ENCODE measurements at regions not wholly inside any gene's neighbourhood (a gene's known extent, or its start where the extent isn't known, plus 50 kb on each side); places are given as distances from the start of the nearest gene placed in this dataset.
A peak's percentile ranks its signal among the peaks of the same experiment; 100 is the strongest.

DNA sequence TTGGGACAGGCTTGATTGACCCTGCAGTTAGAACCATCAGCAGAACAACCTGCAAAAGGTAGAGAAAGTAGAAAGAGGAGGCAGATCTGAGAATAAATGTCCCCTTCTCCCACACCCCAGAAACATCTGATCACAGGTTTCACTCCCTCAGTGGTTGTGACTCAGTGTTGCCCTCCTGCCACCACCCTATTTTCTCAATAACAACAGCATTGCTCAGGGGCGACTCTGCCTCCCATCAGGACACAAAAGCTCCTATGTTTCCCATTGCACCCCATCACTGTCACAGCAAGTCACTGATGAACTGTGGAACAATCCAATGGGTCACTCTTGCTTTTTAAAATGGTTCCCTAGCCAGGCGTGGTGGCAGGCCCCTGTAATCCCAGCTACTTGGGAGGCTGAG, 110.2 kb downstream of the RASSF10 start (continued):
- TF ChIP-seq, protein P1, sequence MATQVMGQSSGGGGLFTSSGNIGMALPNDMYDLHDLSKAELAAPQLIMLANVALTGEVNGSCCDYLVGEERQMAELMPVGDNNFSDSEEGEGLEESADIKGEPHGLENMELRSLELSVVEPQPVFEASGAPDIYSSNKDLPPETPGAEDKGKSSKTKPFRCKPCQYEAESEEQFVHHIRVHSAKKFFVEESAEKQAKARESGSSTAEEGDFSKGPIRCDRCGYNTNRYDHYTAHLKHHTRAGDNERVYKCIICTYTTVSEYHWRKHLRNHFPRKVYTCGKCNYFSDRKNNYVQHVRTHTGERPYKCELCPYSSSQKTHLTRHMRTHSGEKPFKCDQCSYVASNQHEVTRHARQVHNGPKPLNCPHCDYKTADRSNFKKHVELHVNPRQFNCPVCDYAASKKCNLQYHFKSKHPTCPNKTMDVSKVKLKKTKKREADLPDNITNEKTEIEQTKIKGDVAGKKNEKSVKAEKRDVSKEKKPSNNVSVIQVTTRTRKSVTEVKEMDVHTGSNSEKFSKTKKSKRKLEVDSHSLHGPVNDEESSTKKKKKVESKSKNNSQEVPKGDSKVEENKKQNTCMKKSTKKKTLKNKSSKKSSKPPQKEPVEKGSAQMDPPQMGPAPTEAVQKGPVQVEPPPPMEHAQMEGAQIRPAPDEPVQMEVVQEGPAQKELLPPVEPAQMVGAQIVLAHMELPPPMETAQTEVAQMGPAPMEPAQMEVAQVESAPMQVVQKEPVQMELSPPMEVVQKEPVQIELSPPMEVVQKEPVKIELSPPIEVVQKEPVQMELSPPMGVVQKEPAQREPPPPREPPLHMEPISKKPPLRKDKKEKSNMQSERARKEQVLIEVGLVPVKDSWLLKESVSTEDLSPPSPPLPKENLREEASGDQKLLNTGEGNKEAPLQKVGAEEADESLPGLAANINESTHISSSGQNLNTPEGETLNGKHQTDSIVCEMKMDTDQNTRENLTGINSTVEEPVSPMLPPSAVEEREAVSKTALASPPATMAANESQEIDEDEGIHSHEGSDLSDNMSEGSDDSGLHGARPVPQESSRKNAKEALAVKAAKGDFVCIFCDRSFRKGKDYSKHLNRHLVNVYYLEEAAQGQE (IDR thresholded peaks at IDR 0.05; ENCODE audit: low read depth, low read length), result no peak
- TF ChIP-seq TCF12 (IDR thresholded peaks at IDR 0.05) (no peak), GATA2 (CRISPR knock-in tag; IDR thresholded peaks at IDR 0.05) (no peak)

GRCh38 chr11:13119941-13120520, 110.9 kb downstream of the RASSF10 start:
- H3F3A ChIP-seq (replicated peaks; ENCODE audit: insufficient read depth), result peaks cover 17% of the 10 kb centered on the region
- H3K4me2 ChIP-seq, result no peak overlapping the region
- no peaks in the 10 kb centered on the region for H3K9me3 ChIP-seq
- H3K79me2 ChIP-seq (ENCODE audit: insufficient read depth), result no peaks in the 10 kb centered on the region
- H3K4me3 ChIP-seq (ENCODE audit: low read depth in 2 of 2, low read length in 1 of 2), result no peak overlapping the region
- no peaks in the 10 kb centered on the region for H3K36me3 ChIP-seq (replicated peaks in 1 of 2; ENCODE audit: control insufficient read depth in 1 of 2, insufficient read depth in 2 of 2, low read length in 1 of 2)
- no peaks in the 10 kb centered on the region for H4K20me1 ChIP-seq (ENCODE audit: insufficient read depth)
- ChIA-PET CTCF (interaction anchor here (0.7 to 1.3 kb wide), 6 partner anchors 9 to 156 kb away, joined by 3 to 4 read pairs (median 3); no protein-coding TSS in a partner anchor), POLR2A (no interaction called here)
- no peak overlapping the region for H3K9ac ChIP-seq
- 89% methylated on average over 1 of the region's 1 CpG for WGBS (ENCODE audit: low lambda C conversion rate)
- H2AFZ ChIP-seq (ENCODE audit: low read depth), result peak overlapping the region; percentile 25; the same call in 1 of the 2 replicates
- TF ChIP-seq TAF1 (IDR thresholded peaks at IDR 0.05; ENCODE audit: borderline replicate concordance, low read depth, low read length), result no peak
- no peak for TF ChIP-seq ELF1 (IDR thresholded peaks at IDR 0.05)
- no peak for TF ChIP-seq NFIC (IDR thresholded peaks at IDR 0.05; ENCODE audit: borderline replicate concordance)
- no peaks in the 10 kb centered on the region for H3K27me3 ChIP-seq (ENCODE audit: insufficient read depth)
- peaks cover 0 to 13% of the 10 kb centered on the region in 2 experiments; a peak in 3 of 4 replicates for H3K4me1 ChIP-seq (ENCODE audit: control insufficient read depth in 1 of 2, insufficient read depth in 2 of 2, low read depth in 1 of 2, low read length in 1 of 2)
- peak overlapping the region in 1 of 2 experiments; percentile 49; a peak in 2 of 4 replicates for H3K27ac ChIP-seq (ENCODE audit: low read depth in 2 of 2, low read length in 1 of 2)
- H3K9me2 ChIP-seq, result no peaks in the 10 kb centered on the region
- no peak for DNase-seq

DNA sequence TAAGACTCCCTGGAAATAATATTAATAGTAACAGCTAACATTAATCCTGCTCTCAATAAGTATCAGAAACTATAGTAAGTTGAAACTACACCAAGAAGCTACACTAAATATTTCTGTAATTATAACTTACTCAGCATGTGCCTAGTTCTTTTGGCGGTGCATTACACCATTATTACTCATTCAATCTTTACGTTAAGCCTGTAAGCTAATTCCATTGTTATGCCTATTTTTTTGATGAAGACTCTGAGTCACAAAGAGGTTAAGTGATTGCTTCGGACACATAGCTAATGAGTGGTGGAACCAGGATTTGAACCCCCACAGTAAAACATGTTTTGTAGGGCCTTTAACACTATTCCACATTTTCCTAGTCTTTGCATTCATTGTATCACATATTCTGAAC, 111.6 kb downstream of the RASSF10 start:
- no peaks in the 10 kb centered on the region for H3K27me3 ChIP-seq (ENCODE audit: insufficient read depth)
- no peaks in the 10 kb centered on the region for H3K9me2 ChIP-seq
- H3K36me3 ChIP-seq (replicated peaks in 1 of 2; ENCODE audit: control insufficient read depth in 1 of 2, insufficient read depth in 2 of 2, low read length in 1 of 2), result no peaks in the 10 kb centered on the region
- no peaks in the 10 kb centered on the region for H3K79me2 ChIP-seq (ENCODE audit: insufficient read depth)
- ChIA-PET POLR2A (no interaction called here), CTCF (interaction anchor here (0.7 to 1.3 kb wide), 4 partner anchors 8 to 215 kb away, joined by 3 to 4 read pairs (median 3); no protein-coding TSS in a partner anchor)
- H3K27ac ChIP-seq (ENCODE audit: low read depth in 2 of 2, low read length in 1 of 2), result peak overlapping the region in 1 of 2 experiments; percentile 49; a peak in 2 of 4 replicates
- H3K9ac ChIP-seq, result no peak overlapping the region
- peaks cover 0 to 13% of the 10 kb centered on the region in 2 experiments; a peak in 3 of 4 replicates for H3K4me1 ChIP-seq (ENCODE audit: control insufficient read depth in 1 of 2, insufficient read depth in 2 of 2, low read depth in 1 of 2, low read length in 1 of 2)
- 9% methylated on average over 3 of the region's 3 CpGs for WGBS (ENCODE audit: low lambda C conversion rate)
- peak overlapping the region; percentile 25; the same call in 1 of the 2 replicates for H2AFZ ChIP-seq (ENCODE audit: low read depth)
- peaks cover 17% of the 10 kb centered on the region for H3F3A ChIP-seq (replicated peaks; ENCODE audit: insufficient read depth)
- DNase-seq, result no peak
- no peaks in the 10 kb centered on the region for H4K20me1 ChIP-seq (ENCODE audit: insufficient read depth)
- H3K4me2 ChIP-seq, result no peak overlapping the region
- no peak overlapping the region for H3K4me3 ChIP-seq (ENCODE audit: low read depth in 2 of 2, low read length in 1 of 2)
- no peaks in the 10 kb centered on the region for H3K9me3 ChIP-seq
- TF ChIP-seq FOXM1 (IDR thresholded peaks at IDR 0.05; ENCODE audit: low read depth) (0 out of 2 replicates have a peak, but pooled peaks have one; percentile 36), MAX (IDR thresholded peaks at IDR 0.05; ENCODE audit: low read depth) (no peak), NFIC (IDR thresholded peaks at IDR 0.05; ENCODE audit: borderline replicate concordance) (peak; percentile 39; the same call in 1 of the 2 replicates), FOXJ3 (CRISPR knock-in tag; IDR thresholded peaks at IDR 0.05) (no peak), POLR2AphosphoS5 (IDR thresholded peaks at IDR 0.05; ENCODE audit: low read depth, low read length) (no peak), EP300 (IDR thresholded peaks at IDR 0.05; ENCODE audit: borderline replicate concordance in 1 of 2, low read depth in 1 of 2, low read length in 1 of 2) (peak in 1 of 2 experiments; percentile 56; a peak in 2 of 4 replicates), CHD2 (IDR thresholded peaks at IDR 0.05; ENCODE audit: low read length, partially characterized antibody) (no peak), GABPA (IDR thresholded peaks at IDR 0.05; ENCODE audit: low read depth) (no peak)
- TF ChIP-seq, protein P2, sequence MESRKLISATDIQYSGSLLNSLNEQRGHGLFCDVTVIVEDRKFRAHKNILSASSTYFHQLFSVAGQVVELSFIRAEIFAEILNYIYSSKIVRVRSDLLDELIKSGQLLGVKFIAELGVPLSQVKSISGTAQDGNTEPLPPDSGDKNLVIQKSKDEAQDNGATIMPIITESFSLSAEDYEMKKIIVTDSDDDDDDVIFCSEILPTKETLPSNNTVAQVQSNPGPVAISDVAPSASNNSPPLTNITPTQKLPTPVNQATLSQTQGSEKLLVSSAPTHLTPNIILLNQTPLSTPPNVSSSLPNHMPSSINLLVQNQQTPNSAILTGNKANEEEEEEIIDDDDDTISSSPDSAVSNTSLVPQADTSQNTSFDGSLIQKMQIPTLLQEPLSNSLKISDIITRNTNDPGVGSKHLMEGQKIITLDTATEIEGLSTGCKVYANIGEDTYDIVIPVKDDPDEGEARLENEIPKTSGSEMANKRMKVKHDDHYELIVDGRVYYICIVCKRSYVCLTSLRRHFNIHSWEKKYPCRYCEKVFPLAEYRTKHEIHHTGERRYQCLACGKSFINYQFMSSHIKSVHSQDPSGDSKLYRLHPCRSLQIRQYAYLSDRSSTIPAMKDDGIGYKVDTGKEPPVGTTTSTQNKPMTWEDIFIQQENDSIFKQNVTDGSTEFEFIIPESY (IDR thresholded peaks at IDR 0.05; ENCODE audit: borderline replicate concordance, low read depth), result no peak
- TF ChIP-seq, protein P3, sequence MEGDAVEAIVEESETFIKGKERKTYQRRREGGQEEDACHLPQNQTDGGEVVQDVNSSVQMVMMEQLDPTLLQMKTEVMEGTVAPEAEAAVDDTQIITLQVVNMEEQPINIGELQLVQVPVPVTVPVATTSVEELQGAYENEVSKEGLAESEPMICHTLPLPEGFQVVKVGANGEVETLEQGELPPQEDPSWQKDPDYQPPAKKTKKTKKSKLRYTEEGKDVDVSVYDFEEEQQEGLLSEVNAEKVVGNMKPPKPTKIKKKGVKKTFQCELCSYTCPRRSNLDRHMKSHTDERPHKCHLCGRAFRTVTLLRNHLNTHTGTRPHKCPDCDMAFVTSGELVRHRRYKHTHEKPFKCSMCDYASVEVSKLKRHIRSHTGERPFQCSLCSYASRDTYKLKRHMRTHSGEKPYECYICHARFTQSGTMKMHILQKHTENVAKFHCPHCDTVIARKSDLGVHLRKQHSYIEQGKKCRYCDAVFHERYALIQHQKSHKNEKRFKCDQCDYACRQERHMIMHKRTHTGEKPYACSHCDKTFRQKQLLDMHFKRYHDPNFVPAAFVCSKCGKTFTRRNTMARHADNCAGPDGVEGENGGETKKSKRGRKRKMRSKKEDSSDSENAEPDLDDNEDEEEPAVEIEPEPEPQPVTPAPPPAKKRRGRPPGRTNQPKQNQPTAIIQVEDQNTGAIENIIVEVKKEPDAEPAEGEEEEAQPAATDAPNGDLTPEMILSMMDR (IDR thresholded peaks at IDR 0.05), result no peak
- TF ChIP-seq, protein P4, sequence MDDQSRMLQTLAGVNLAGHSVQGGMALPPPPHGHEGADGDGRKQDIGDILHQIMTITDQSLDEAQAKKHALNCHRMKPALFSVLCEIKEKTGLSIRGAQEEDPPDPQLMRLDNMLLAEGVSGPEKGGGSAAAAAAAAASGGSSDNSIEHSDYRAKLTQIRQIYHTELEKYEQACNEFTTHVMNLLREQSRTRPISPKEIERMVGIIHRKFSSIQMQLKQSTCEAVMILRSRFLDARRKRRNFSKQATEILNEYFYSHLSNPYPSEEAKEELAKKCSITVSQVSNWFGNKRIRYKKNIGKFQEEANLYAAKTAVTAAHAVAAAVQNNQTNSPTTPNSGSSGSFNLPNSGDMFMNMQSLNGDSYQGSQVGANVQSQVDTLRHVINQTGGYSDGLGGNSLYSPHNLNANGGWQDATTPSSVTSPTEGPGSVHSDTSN (IDR thresholded peaks at IDR 0.05), result peak; percentile 51

All from SK-N-SH (cell line).